H7 (cell line): ENCODE measurements at regions not wholly inside any gene's neighbourhood (a gene's known extent, or its start where the extent isn't known, plus 50 kb on each side); places are given as distances from the start of the nearest gene placed in this dataset.
"Not testable (repeated sequence)": the region's sequence is repeated elsewhere in the genome, so short reads cannot be mapped to it uniquely, and the experiment has no call there.

Experiments
- DNase-seq: peaks from one replicate; pipeline ENCODE4 v3.0.0; 2012
- H3K27me3 ChIP-seq: 2 replicates; pipeline ENCODE4 v1.6.0; 2011; ENCODE audit warnings: mild to moderate bottlenecking, low read length; ENCODE audit not compliant: control insufficient read depth, insufficient read depth
- H3K36me3 ChIP-seq: replicated peaks from 2 replicates; pipeline ENCODE4 v1.5.1; 2011; ENCODE audit warnings: low read length; ENCODE audit not compliant: control insufficient read depth, insufficient read depth
- H3K4me3 ChIP-seq: 2 replicates; pipeline ENCODE4 v1.5.1; 2011; ENCODE audit warnings: low read depth, mild to moderate bottlenecking, control low read depth, low read length, moderate library complexity; ENCODE audit not compliant: insufficient read depth

- Histone ChIP-seq H3K27me3 (no peaks in the 10 kb centered on the region), H3K36me3 (no peaks in the 10 kb centered on the region), H3K4me3 (no peak overlapping the region)
- no peak for DNase-seq
Measured at GRCh38 chrX:45537936-45538335, 337.3 kb upstream of the DIPK2B start.

- no peaks in the 10 kb centered on the region for H3K36me3 ChIP-seq
- no peak overlapping the region for H3K4me3 ChIP-seq
- DNase-seq = no peak
- H3K27me3 ChIP-seq = no peaks in the 10 kb centered on the region
Measured at GRCh38 chrX:45527834-45528233, 327.2 kb upstream of the DIPK2B start.

GRCh38 chrX:45524805-45525204, 324.1 kb upstream of the DIPK2B start:
- no peak overlapping the region for H3K4me3 ChIP-seq
- H3K27me3 ChIP-seq = no peaks in the 10 kb centered on the region
- H3K36me3 ChIP-seq = no peaks in the 10 kb centered on the region
- no peak for DNase-seq

- Histone ChIP-seq H3K36me3 (no peaks in the 10 kb centered on the region), H3K4me3 (no peak overlapping the region), H3K27me3 (no peaks in the 10 kb centered on the region)
- DNase-seq = no peak
Measured at GRCh38 chrX:45524296-45524695, 323.6 kb upstream of the DIPK2B start.

GRCh38 chrX:45518552-45518951, 317.9 kb upstream of the DIPK2B start:
- Histone ChIP-seq H3K36me3 (no peaks in the 10 kb centered on the region), H3K4me3 (no peak overlapping the region), H3K27me3 (no peaks in the 10 kb centered on the region)
- no peak for DNase-seq

GRCh38 chrX:45517090-45517973, 316.7 kb upstream of the DIPK2B start:
- peak; percentile 9 for DNase-seq

GRCh38 chrX:45515262-45516215, 314.9 kb upstream of the DIPK2B start:
- Histone ChIP-seq H3K36me3 (no peaks in the 10 kb centered on the region), H3K27me3 (no peaks in the 10 kb centered on the region), H3K4me3 (no peak overlapping the region)
- peak; percentile 19 for DNase-seq

More at GRCh38 chrX:45517090-45517973, 316.7 kb upstream of the DIPK2B start:
- Histone ChIP-seq H3K27me3 (no peaks in the 10 kb centered on the region), H3K36me3 (no peaks in the 10 kb centered on the region), H3K4me3 (no peak overlapping the region)

GRCh38 chrX:45513042-45513441, 312.4 kb upstream of the DIPK2B start:
- DNase-seq = no peak
- Histone ChIP-seq H3K4me3 (no peak overlapping the region), H3K36me3 (no peaks in the 10 kb centered on the region), H3K27me3 (no peaks in the 10 kb centered on the region)

- H3K27me3 ChIP-seq = no peaks in the 10 kb centered on the region
- H3K4me3 ChIP-seq = no peak overlapping the region
- no peaks in the 10 kb centered on the region for H3K36me3 ChIP-seq
- DNase-seq = no peak
Measured at GRCh38 chrX:45508454-45508853, 307.8 kb upstream of the DIPK2B start.

GRCh38 chrX:45506149-45506730, 305.6 kb upstream of the DIPK2B start:
- Histone ChIP-seq H3K27me3 (no peaks in the 10 kb centered on the region), H3K4me3 (no peak overlapping the region), H3K36me3 (no peaks in the 10 kb centered on the region)
- no peak for DNase-seq

GRCh38 chrX:45505214-45505613, 304.5 kb upstream of the DIPK2B start:
- Histone ChIP-seq H3K4me3 (no peak overlapping the region), H3K27me3 (no peaks in the 10 kb centered on the region), H3K36me3 (no peaks in the 10 kb centered on the region)
- DNase-seq = no peak

GRCh38 chrX:45503787-45504362, 303.2 kb upstream of the DIPK2B start:
- H3K27me3 ChIP-seq, H3K36me3 ChIP-seq, H3K4me3 ChIP-seq, DNase-seq: not testable (repeated sequence)

GRCh38 chrX:45502396-45502795, 301.7 kb upstream of the DIPK2B start:
- H3K4me3 ChIP-seq = no peak overlapping the region
- H3K36me3 ChIP-seq = no peaks in the 10 kb centered on the region
- no peak for DNase-seq
- no peaks in the 10 kb centered on the region for H3K27me3 ChIP-seq

GRCh38 chrX:45497290-45497689, 296.6 kb upstream of the DIPK2B start:
- no peak for DNase-seq
- no peaks in the 10 kb centered on the region for H3K27me3 ChIP-seq
- H3K36me3 ChIP-seq = no peaks in the 10 kb centered on the region
- H3K4me3 ChIP-seq = no peak overlapping the region
